ENCODE measurements at regions not wholly inside any gene's neighbourhood (a gene's known extent, or its start where the extent isn't known, plus 50 kb on each side); places are given as distances from the start of the nearest gene placed in this dataset.

DNA sequence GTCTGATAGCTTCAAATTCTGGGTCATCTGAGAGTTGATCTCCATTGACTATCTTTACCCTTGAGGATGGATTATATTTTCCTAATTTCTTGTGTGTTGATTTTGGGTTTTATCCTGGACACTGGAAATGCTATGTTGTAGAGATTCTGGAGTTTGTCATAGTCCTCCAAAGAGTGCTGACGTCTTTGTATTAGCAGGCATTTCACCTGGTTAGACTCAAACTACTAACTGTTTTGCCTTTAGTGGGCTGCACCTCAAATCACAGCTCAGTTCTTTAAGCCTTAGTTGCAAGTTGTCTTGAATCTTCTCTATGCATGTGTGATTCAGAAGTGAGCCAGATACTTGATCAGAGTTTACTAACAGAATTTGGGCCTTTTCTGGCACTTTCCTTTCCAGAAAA is 264.3 kb downstream of the RPS24 start:
- TF ChIP-seq, protein P1, sequence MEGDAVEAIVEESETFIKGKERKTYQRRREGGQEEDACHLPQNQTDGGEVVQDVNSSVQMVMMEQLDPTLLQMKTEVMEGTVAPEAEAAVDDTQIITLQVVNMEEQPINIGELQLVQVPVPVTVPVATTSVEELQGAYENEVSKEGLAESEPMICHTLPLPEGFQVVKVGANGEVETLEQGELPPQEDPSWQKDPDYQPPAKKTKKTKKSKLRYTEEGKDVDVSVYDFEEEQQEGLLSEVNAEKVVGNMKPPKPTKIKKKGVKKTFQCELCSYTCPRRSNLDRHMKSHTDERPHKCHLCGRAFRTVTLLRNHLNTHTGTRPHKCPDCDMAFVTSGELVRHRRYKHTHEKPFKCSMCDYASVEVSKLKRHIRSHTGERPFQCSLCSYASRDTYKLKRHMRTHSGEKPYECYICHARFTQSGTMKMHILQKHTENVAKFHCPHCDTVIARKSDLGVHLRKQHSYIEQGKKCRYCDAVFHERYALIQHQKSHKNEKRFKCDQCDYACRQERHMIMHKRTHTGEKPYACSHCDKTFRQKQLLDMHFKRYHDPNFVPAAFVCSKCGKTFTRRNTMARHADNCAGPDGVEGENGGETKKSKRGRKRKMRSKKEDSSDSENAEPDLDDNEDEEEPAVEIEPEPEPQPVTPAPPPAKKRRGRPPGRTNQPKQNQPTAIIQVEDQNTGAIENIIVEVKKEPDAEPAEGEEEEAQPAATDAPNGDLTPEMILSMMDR (conservative IDR thresholded peaks at IDR 0.05 in 1 of 2, IDR thresholded peaks at IDR 0.05 in 1 of 2; ENCODE audit: extremely low read depth in 1 of 2, insufficient read depth in 1 of 2, low read depth in 1 of 2, low read length in 2 of 2), result no peak
- no peak for TF ChIP-seq EZH2 (IDR thresholded peaks at IDR 0.05; ENCODE audit: borderline replicate concordance, low read length)

Data from mammary epithelial cell (primary cell).